ENCODE measurements at regions not wholly inside any gene's neighbourhood (a gene's known extent, or its start where the extent isn't known, plus 50 kb on each side); places are given as distances from the start of the nearest gene placed in this dataset.

GRCh38 chr9:13690595-13690994 lies 411.1 kb upstream of the MPDZ start:
- TF ChIP-seq, protein P1, sequence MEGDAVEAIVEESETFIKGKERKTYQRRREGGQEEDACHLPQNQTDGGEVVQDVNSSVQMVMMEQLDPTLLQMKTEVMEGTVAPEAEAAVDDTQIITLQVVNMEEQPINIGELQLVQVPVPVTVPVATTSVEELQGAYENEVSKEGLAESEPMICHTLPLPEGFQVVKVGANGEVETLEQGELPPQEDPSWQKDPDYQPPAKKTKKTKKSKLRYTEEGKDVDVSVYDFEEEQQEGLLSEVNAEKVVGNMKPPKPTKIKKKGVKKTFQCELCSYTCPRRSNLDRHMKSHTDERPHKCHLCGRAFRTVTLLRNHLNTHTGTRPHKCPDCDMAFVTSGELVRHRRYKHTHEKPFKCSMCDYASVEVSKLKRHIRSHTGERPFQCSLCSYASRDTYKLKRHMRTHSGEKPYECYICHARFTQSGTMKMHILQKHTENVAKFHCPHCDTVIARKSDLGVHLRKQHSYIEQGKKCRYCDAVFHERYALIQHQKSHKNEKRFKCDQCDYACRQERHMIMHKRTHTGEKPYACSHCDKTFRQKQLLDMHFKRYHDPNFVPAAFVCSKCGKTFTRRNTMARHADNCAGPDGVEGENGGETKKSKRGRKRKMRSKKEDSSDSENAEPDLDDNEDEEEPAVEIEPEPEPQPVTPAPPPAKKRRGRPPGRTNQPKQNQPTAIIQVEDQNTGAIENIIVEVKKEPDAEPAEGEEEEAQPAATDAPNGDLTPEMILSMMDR (conservative IDR thresholded peaks at IDR 0.05; ENCODE audit: low read depth, low read length), result no peak
- TF ChIP-seq EZH2 (IDR thresholded peaks at IDR 0.05; ENCODE audit: borderline replicate concordance, low read depth, low read length, poor library complexity, severe bottlenecking), result no peak

Measured in A673 (cell line).